SH-SY5Y (cell line): ENCODE measurements at regions not wholly inside any gene's neighbourhood (a gene's known extent, or its start where the extent isn't known, plus 50 kb on each side); places are given as distances from the start of the nearest gene placed in this dataset.

Source experiments
- GATA2 ChIP-seq: IDR thresholded peaks from 2 replicates; pipeline ENCODE4 v1.6.1; 2011; ENCODE audit warnings: mild to moderate bottlenecking, low read depth, low read length
- GATA3 ChIP-seq: IDR thresholded peaks from 2 replicates; pipeline ENCODE4 v1.6.1; 2011; ENCODE audit warnings: low read depth, mild to moderate bottlenecking, low read length, moderate library complexity

- TF ChIP-seq GATA3: no peak
- TF ChIP-seq GATA2: no peak
Measured at GRCh38 chr7:155234158-155234492, 63.6 kb upstream of the INSIG1 start.
